Parathyroid adenoma (tissue), 2 donors: ENCODE measurements at regions not wholly inside any gene's neighbourhood (a gene's known extent, or its start where the extent isn't known, plus 50 kb on each side); places are given as distances from the start of the nearest gene placed in this dataset.

Source experiments
- H2AFZ ChIP-seq: fragments of 300-600 bp; sonication (generic); one replicate; pipeline ENCODE4 v1.7.0; 2017; ENCODE audit warnings: antibody characterized with exemption, mild to moderate bottlenecking
- H3K27ac ChIP-seq: fragments of 300-600 bp; sonication (generic); one replicate; pipeline ENCODE4 v1.7.0; 2017
- H3K27me3 ChIP-seq: fragments of 300-600 bp; sonication (generic); one replicate; pipeline ENCODE4 v1.7.0; 2017; ENCODE audit warnings: low read length; ENCODE audit not compliant: control insufficient read depth, insufficient read depth
- H3K36me3 ChIP-seq: fragments of 300-600 bp; sonication (generic); one replicate; pipeline ENCODE4 v1.7.0; 2017; ENCODE audit warnings: low read length; ENCODE audit not compliant: control insufficient read depth, insufficient read depth
- H3K4me1 ChIP-seq: fragments of 300-600 bp; sonication (generic); one replicate; pipeline ENCODE4 v1.7.0; 2017; ENCODE audit warnings: control low read depth
- H3K4me2 ChIP-seq: fragments of 300-600 bp; sonication (generic); one replicate; pipeline ENCODE4 v1.7.0; 2017; ENCODE audit warnings: low read length
- H3K4me3 ChIP-seq: fragments of 300-600 bp; sonication (generic); one replicate; pipeline ENCODE4 v1.7.0; 2017; ENCODE audit warnings: low read depth, low read length
- H3K79me2 ChIP-seq: fragments of 300-600 bp; sonication (generic); one replicate; pipeline ENCODE4 v1.7.0; 2017; ENCODE audit warnings: control low read depth
- H3K9ac ChIP-seq: fragments of 300-600 bp; sonication (generic); one replicate; pipeline ENCODE4 v1.7.0; 2017; ENCODE audit warnings: mild to moderate bottlenecking
- H3K9me3 ChIP-seq: fragments of 300-600 bp; sonication (generic); one replicate; pipeline ENCODE4 v1.7.0; 2017; ENCODE audit warnings: low read length; ENCODE audit not compliant: control insufficient read depth
- TF ChIP-seq, protein P1 (sequence below): fragments of 300-600 bp; sonication (generic); IDR thresholded peaks from one replicate; pipeline ENCODE4 v1.7.0; 2017; ENCODE audit warnings: antibody characterized with exemption, mild to moderate bottlenecking
- donor health status: primary hyperparathyroidism.

DNA sequence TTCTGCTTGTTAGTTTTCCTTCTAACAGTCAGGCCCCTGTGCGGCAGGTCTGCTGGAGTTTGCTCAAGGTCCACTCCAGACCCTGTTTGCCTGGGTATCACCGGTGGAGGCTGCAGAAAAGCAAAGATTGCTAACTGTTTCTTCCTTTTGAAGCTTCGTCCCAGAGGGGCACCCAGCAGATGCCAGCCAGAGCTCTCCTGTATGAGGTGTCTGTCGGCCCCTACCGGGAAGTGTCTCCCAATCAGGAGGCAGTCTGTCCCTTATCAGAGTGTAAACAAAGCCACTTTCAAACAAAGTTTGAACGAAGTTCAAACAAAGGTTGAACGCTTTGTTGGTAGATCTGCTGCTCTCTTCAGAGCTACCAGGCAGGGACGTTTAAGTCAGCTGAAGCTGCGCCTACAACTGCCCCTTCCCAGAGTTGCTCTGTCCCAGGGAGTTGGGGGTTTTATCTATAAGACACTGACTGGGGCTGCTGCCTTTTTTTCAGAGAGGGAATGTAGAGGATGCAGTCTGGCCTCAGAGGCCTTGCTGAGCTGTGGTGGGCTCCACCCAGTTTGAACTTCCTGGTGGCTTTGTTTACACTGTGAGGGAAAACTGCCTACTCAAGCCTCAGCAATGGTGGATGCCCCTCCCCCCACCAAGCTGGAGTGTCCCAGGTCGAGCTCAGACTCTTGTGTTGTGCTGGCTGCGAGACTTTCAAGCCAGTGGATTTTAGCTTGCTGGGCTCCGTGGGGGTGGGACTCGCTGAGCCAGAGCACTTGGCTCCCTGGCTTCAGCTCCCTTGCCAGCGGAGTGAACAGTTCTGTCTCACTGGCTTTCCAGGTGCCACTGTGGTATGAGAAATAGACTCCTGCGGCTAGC lies 401.8 kb downstream of the SRGAP2C start:
- Histone ChIP-seq H3K36me3 (no peaks in the 10 kb centered on the region), H3K79me2 (no peaks in the 10 kb centered on the region), H3K4me1 (no peaks in the 10 kb centered on the region), H3K27ac (no peak overlapping the region), H3K9me3 (no peaks in the 10 kb centered on the region), H3K27me3 (no peaks in the 10 kb centered on the region), H2AFZ (no peak overlapping the region), H3K4me3 (no peak overlapping the region), H3K9ac (no peak overlapping the region), H3K4me2 (no peak overlapping the region)
- TF ChIP-seq, protein P1, sequence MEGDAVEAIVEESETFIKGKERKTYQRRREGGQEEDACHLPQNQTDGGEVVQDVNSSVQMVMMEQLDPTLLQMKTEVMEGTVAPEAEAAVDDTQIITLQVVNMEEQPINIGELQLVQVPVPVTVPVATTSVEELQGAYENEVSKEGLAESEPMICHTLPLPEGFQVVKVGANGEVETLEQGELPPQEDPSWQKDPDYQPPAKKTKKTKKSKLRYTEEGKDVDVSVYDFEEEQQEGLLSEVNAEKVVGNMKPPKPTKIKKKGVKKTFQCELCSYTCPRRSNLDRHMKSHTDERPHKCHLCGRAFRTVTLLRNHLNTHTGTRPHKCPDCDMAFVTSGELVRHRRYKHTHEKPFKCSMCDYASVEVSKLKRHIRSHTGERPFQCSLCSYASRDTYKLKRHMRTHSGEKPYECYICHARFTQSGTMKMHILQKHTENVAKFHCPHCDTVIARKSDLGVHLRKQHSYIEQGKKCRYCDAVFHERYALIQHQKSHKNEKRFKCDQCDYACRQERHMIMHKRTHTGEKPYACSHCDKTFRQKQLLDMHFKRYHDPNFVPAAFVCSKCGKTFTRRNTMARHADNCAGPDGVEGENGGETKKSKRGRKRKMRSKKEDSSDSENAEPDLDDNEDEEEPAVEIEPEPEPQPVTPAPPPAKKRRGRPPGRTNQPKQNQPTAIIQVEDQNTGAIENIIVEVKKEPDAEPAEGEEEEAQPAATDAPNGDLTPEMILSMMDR = no peak

DNA sequence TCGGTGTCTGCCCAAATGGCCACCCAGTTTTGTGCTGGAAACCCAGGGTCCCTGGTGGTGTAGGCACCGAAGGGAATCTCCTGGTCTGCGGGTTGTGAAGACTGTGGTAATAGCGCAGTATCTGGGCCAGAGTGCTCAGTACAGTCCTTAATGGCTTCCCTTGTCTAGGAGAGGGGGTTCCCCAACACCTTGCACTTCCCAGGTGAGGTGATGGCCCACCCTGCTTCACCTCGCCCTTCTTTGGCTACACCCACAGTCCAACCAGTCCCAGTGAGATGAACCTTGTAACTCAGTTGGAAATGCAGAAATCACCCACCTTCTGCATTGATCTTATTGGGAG lies 402.4 kb downstream of the SRGAP2C start:
- Histone ChIP-seq H3K9me3 (no peaks in the 10 kb centered on the region), H3K4me2 (no peak overlapping the region), H3K36me3 (no peaks in the 10 kb centered on the region), H3K4me1 (no peaks in the 10 kb centered on the region), H3K79me2 (no peaks in the 10 kb centered on the region), H3K27me3 (no peaks in the 10 kb centered on the region), H3K27ac (no peak overlapping the region), H3K9ac (no peak overlapping the region), H2AFZ (no peak overlapping the region), H3K4me3 (no peak overlapping the region)
- TF ChIP-seq, protein P1 = no peak

DNA sequence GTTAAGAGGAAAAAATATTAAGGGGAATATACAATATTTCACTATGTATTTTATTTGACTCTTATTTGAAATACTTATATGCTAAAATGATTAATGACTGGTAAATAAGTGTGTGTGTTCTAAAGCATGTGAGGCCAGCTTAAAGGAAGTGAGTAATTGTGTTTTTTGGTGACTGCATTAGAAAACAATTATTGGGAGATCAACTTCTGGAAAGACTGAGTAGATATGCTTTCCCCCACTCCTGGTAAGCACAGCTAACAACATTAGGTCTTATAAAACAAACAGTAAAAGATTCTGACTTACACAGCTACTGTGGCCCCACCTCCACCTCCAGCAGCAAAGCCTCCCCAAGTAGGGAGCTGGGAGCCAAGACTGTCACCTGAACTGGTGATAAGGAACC lies 403.0 kb downstream of the SRGAP2C start:
- no peaks in the 10 kb centered on the region for H3K79me2 ChIP-seq
- no peak overlapping the region for H3K4me2 ChIP-seq
- H3K9me3 ChIP-seq = no peaks in the 10 kb centered on the region
- no peaks in the 10 kb centered on the region for H3K27me3 ChIP-seq
- no peak overlapping the region for H2AFZ ChIP-seq
- no peak overlapping the region for H3K9ac ChIP-seq
- H3K4me3 ChIP-seq = no peak overlapping the region
- TF ChIP-seq, protein P1 = no peak
- H3K36me3 ChIP-seq = no peaks in the 10 kb centered on the region
- no peak overlapping the region for H3K27ac ChIP-seq
- H3K4me1 ChIP-seq = no peaks in the 10 kb centered on the region

DNA sequence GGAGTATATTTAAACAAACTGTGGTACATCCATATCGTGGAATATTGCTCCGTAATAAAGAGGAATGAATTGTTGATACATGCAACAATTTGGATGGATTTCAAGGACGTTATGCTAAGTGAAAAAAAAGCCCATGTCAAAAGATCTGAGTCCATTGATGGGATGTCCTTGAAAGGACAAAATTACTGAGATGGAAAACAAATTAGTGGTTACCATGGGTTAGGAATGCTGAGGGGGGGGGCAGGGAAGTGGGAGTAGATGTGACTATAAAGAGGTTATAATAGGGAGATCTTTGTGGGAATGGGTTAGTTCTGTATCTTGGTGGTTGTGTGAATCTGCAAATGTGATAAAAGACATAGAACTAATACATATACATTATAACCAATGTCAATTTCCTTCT lies 409.3 kb downstream of the SRGAP2C start:
- H3K27me3 ChIP-seq = no peaks in the 10 kb centered on the region

More for the DNA sequence above, 409.3 kb downstream of the SRGAP2C start:
- H3K79me2 ChIP-seq = no peaks in the 10 kb centered on the region
- no peaks in the 10 kb centered on the region for H3K4me1 ChIP-seq
- H3K4me2 ChIP-seq = no peak overlapping the region
- no peak overlapping the region for H3K9ac ChIP-seq
- no peak overlapping the region for H3K27ac ChIP-seq
- H3K4me3 ChIP-seq = no peak overlapping the region
- H2AFZ ChIP-seq = no peak overlapping the region
- TF ChIP-seq, protein P1 = no peak
- no peaks in the 10 kb centered on the region for H3K36me3 ChIP-seq
- no peaks in the 10 kb centered on the region for H3K9me3 ChIP-seq
